ENCODE measurements at regions not wholly inside any gene's neighbourhood (a gene's known extent, or its start where the extent isn't known, plus 50 kb on each side); places are given as distances from the start of the nearest gene placed in this dataset.
"Not testable (repeated sequence)": the region's sequence is repeated elsewhere in the genome, so short reads cannot be mapped to it uniquely, and the experiment has no call there.

DNA sequence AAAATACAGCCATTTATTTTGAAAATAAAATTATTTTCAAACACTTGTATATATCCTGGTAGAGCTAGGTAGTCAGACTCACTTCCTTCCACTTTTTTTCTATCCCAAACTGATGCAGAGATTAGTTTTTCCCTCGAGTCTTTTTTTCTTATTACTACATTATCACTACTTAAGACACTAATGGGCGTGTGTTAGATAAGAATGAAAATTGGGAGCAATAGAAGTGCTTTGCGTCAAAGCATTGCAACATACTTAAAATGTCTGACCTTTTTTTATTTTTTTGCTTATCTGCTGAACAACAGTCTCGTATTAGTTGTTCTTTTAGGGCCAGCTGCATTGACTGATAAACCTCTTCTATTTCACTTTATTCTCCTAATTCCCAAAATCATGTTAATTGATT, 1278.7 kb downstream of the CDH12 start:
- H3K27me3 Mint-ChIP-seq (ENCODE audit: low read depth, unreplicated experiment): no peaks in the 10 kb centered on the region
- no peaks in the 10 kb centered on the region for H3K27me3 ChIP-seq (ENCODE audit: insufficient read depth, low read length)
- no peaks in the 10 kb centered on the region for H3K4me1 Mint-ChIP-seq (ENCODE audit: low read depth, unreplicated experiment)
- H4K20me1 ChIP-seq (ENCODE audit: insufficient read depth, low read length): no peaks in the 10 kb centered on the region
- no peak overlapping the region for H3K27ac ChIP-seq (ENCODE audit: low read depth, low read length)
- H3K9me3 ChIP-seq (ENCODE audit: insufficient read depth, low read depth, low read length): no peaks in the 10 kb centered on the region
- H3K79me2 ChIP-seq (ENCODE audit: insufficient read depth, low read length): no peaks in the 10 kb centered on the region
- H3K36me3 ChIP-seq (ENCODE audit: insufficient read depth, low read length): no peaks in the 10 kb centered on the region
- FAIRE-seq (no peak), DNase-seq (ENCODE audit: low read depth) (no peak)
- no peaks in the 10 kb centered on the region for H3K9me3 Mint-ChIP-seq (ENCODE audit: unreplicated experiment)
- no peak for TF ChIP-seq EZH2 (IDR thresholded peaks at IDR 0.05; ENCODE audit: insufficient read depth, low read length)
- TF ChIP-seq CTCF (IDR thresholded peaks at IDR 0.05; ENCODE audit: insufficient read depth, low read depth, low read length): no peak
- no peaks in the 10 kb centered on the region for H3K4me1 ChIP-seq (ENCODE audit: insufficient read depth, low read length)
- no peak overlapping the region for H3K4me3 Mint-ChIP-seq (ENCODE audit: unreplicated experiment)
- H2AFZ ChIP-seq (ENCODE audit: low read depth, low read length): no peak overlapping the region
- H3K4me2 ChIP-seq (ENCODE audit: low read length): no peak overlapping the region
- no peak overlapping the region for H3K4me3 ChIP-seq (ENCODE audit: insufficient read depth, low read depth, low read length)
- no peak overlapping the region for H3K27ac Mint-ChIP-seq (ENCODE audit: unreplicated experiment)
- H3K9ac ChIP-seq (ENCODE audit: low read length): no peak overlapping the region
- H3K36me3 Mint-ChIP-seq (ENCODE audit: low read depth, unreplicated experiment): no peaks in the 10 kb centered on the region

GRCh38 chr5:21573416-21574314, 1279.5 kb downstream of the CDH12 start:
- no peaks in the 10 kb centered on the region for H3K36me3 ChIP-seq (ENCODE audit: insufficient read depth, low read length)
- H3K4me1 ChIP-seq (ENCODE audit: insufficient read depth, low read length): no peaks in the 10 kb centered on the region
- no peak overlapping the region for H3K4me3 ChIP-seq (ENCODE audit: insufficient read depth, low read depth, low read length)
- Mint-ChIP-seq H3K36me3 (ENCODE audit: low read depth, unreplicated experiment) (no peaks in the 10 kb centered on the region), H3K27ac (ENCODE audit: unreplicated experiment) (no peak overlapping the region), H3K9me3 (ENCODE audit: unreplicated experiment) (no peaks in the 10 kb centered on the region), H3K4me1 (ENCODE audit: low read depth, unreplicated experiment) (no peaks in the 10 kb centered on the region), H3K27me3 (ENCODE audit: low read depth, unreplicated experiment) (no peaks in the 10 kb centered on the region), H3K4me3 (ENCODE audit: unreplicated experiment) (no peak overlapping the region)
- DNase-seq (ENCODE audit: low read depth) (no peak), FAIRE-seq (no peak)
- no peaks in the 10 kb centered on the region for H3K79me2 ChIP-seq (ENCODE audit: insufficient read depth, low read length)
- H3K4me2 ChIP-seq (ENCODE audit: low read length): no peak overlapping the region
- H3K9ac ChIP-seq (ENCODE audit: low read length): no peak overlapping the region
- no peak overlapping the region for H2AFZ ChIP-seq (ENCODE audit: low read depth, low read length)
- no peaks in the 10 kb centered on the region for H3K9me3 ChIP-seq (ENCODE audit: insufficient read depth, low read depth, low read length)
- no peaks in the 10 kb centered on the region for H4K20me1 ChIP-seq (ENCODE audit: insufficient read depth, low read length)
- TF ChIP-seq CTCF (IDR thresholded peaks at IDR 0.05; ENCODE audit: insufficient read depth, low read depth, low read length) (no peak), EZH2 (IDR thresholded peaks at IDR 0.05; ENCODE audit: insufficient read depth, low read length) (no peak)
- no peaks in the 10 kb centered on the region for H3K27me3 ChIP-seq (ENCODE audit: insufficient read depth, low read length)
- no peak overlapping the region for H3K27ac ChIP-seq (ENCODE audit: low read depth, low read length)

DNA sequence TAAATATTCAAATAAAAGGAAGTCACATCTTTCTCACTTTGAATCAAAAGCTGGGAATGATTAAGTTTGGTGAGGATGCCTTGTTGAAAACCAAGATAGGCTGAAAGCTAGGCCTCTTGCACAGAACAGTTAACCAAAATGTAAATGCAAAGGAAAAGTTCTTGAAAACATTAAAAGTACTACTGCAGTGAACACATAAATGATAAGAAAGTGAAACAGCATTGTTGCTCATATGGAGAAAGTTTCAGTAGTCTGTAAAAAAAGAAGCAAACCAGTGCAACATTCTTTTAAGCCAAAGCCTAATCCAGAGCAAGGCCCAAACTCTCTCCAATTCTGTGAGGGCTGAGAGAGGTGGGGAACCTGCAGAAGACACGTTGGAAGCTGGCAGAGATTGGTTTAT, 1281.9 kb downstream of the CDH12 start:
- H3K9me3 Mint-ChIP-seq (ENCODE audit: unreplicated experiment); FAIRE-seq; H3K4me3 Mint-ChIP-seq (ENCODE audit: unreplicated experiment); H3K27ac ChIP-seq (ENCODE audit: low read depth, low read length); H3K36me3 Mint-ChIP-seq (ENCODE audit: low read depth, unreplicated experiment); H3K4me1 ChIP-seq (ENCODE audit: insufficient read depth, low read length); H2AFZ ChIP-seq (ENCODE audit: low read depth, low read length); H3K79me2 ChIP-seq (ENCODE audit: insufficient read depth, low read length); H3K9me3 ChIP-seq (ENCODE audit: insufficient read depth, low read depth, low read length); H3K4me2 ChIP-seq (ENCODE audit: low read length); H3K9ac ChIP-seq (ENCODE audit: low read length); H3K4me1 Mint-ChIP-seq (ENCODE audit: low read depth, unreplicated experiment); DNase-seq (ENCODE audit: low read depth); H3K27me3 Mint-ChIP-seq (ENCODE audit: low read depth, unreplicated experiment); H4K20me1 ChIP-seq (ENCODE audit: insufficient read depth, low read length); H3K4me3 ChIP-seq (ENCODE audit: insufficient read depth, low read depth, low read length); H3K27ac Mint-ChIP-seq (ENCODE audit: unreplicated experiment); H3K27me3 ChIP-seq (ENCODE audit: insufficient read depth, low read length); H3K36me3 ChIP-seq (ENCODE audit: insufficient read depth, low read length): not testable (repeated sequence)

GRCh38 chr5:21559109-21559508, 1294.0 kb downstream of the CDH12 start:
- not testable (repeated sequence) for H3K4me2 ChIP-seq (ENCODE audit: low read length); FAIRE-seq; H3K27ac Mint-ChIP-seq (ENCODE audit: unreplicated experiment)

DNA sequence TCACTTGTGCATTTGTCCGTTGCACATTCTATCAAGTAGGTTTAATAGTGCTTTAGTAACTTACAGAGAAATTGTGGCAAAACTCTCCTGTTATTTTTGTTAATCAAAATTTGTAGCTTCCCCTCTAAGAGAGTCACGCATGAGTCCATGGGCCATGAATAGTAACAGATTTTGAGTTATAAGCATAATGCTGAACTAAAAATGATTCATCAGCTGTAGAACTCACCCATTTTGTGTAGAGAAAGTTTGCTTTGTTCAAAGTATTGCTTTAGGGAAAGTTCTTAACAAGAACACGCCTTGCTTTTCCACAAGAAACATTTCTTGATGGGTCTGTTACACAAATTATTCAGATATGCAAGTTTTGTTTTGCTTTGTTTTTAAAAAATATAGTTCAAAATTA, 1300.9 kb downstream of the CDH12 start:
- H3K4me1 Mint-ChIP-seq (ENCODE audit: low read depth, unreplicated experiment); H3K79me2 ChIP-seq (ENCODE audit: insufficient read depth, low read length); H3K27me3 Mint-ChIP-seq (ENCODE audit: low read depth, unreplicated experiment); H3K4me2 ChIP-seq (ENCODE audit: low read length); H3K4me1 ChIP-seq (ENCODE audit: insufficient read depth, low read length); FAIRE-seq; H2AFZ ChIP-seq (ENCODE audit: low read depth, low read length); H3K36me3 Mint-ChIP-seq (ENCODE audit: low read depth, unreplicated experiment); H3K9me3 Mint-ChIP-seq (ENCODE audit: unreplicated experiment); H3K27ac Mint-ChIP-seq (ENCODE audit: unreplicated experiment); H3K4me3 Mint-ChIP-seq (ENCODE audit: unreplicated experiment); H3K27me3 ChIP-seq (ENCODE audit: insufficient read depth, low read length); H3K36me3 ChIP-seq (ENCODE audit: insufficient read depth, low read length); H3K4me3 ChIP-seq (ENCODE audit: insufficient read depth, low read depth, low read length); DNase-seq (ENCODE audit: low read depth); H3K9ac ChIP-seq (ENCODE audit: low read length); H3K27ac ChIP-seq (ENCODE audit: low read depth, low read length); H3K9me3 ChIP-seq (ENCODE audit: insufficient read depth, low read depth, low read length); H4K20me1 ChIP-seq (ENCODE audit: insufficient read depth, low read length): not testable (repeated sequence)

More at GRCh38 chr5:21559109-21559508, 1294.0 kb downstream of the CDH12 start:
- not testable (repeated sequence) for H3K27me3 Mint-ChIP-seq (ENCODE audit: low read depth, unreplicated experiment); H3K4me1 ChIP-seq (ENCODE audit: insufficient read depth, low read length); H3K4me1 Mint-ChIP-seq (ENCODE audit: low read depth, unreplicated experiment); H3K27me3 ChIP-seq (ENCODE audit: insufficient read depth, low read length); H3K79me2 ChIP-seq (ENCODE audit: insufficient read depth, low read length); H3K4me3 ChIP-seq (ENCODE audit: insufficient read depth, low read depth, low read length); H4K20me1 ChIP-seq (ENCODE audit: insufficient read depth, low read length); H2AFZ ChIP-seq (ENCODE audit: low read depth, low read length); H3K9me3 Mint-ChIP-seq (ENCODE audit: unreplicated experiment); H3K36me3 Mint-ChIP-seq (ENCODE audit: low read depth, unreplicated experiment); H3K9me3 ChIP-seq (ENCODE audit: insufficient read depth, low read depth, low read length); H3K9ac ChIP-seq (ENCODE audit: low read length); H3K4me3 Mint-ChIP-seq (ENCODE audit: unreplicated experiment); H3K27ac ChIP-seq (ENCODE audit: low read depth, low read length); DNase-seq (ENCODE audit: low read depth); H3K36me3 ChIP-seq (ENCODE audit: insufficient read depth, low read length)
